Tibial artery (tissue), 4 donors: ENCODE measurements at regions not wholly inside any gene's neighbourhood (a gene's known extent, or its start where the extent isn't known, plus 50 kb on each side); places are given as distances from the start of the nearest gene placed in this dataset.

ENCODE experiments used
- DNase-seq, 2 donors: peaks; one replicate each; pipeline ENCODE4 v3.0.0-alpha.2; 2019
- H3K27ac ChIP-seq, 2 donors: fragments of 200-600 bp; sonication (generic) in 1 of 2; 1 replicate in 1 of 2; 2 replicates in 1 of 2; pipeline ENCODE4 v1.5.1; 2018 to 2019; ENCODE audit warnings: mild to moderate bottlenecking in 1 of 2
- H3K27me3 ChIP-seq, 2 donors: fragments of 200-600 bp; sonication (generic) in 1 of 2; one replicate each; pipeline versions ENCODE4 v1.5.1 to v1.6.0; 2016 to 2019
- H3K36me3 ChIP-seq, 3 donors: fragments of 200-600 bp; sonication (generic) in 2 of 3; one replicate each; pipeline ENCODE4 v1.5.1; 2016 to 2019; ENCODE audit warnings: mild to moderate bottlenecking in 2 of 3
- H3K4me1 ChIP-seq, 4 donors: fragments of 200-600 bp; sonication (generic) in 2 of 4; 1 replicate in 3 of 4; 2 replicates in 1 of 4; pipeline ENCODE4 v1.5.1; 2016 to 2019
- H3K4me3 ChIP-seq, 2 donors: fragments of 200-600 bp; sonication (generic) in 1 of 2; 1 replicate in 1 of 2; 2 replicates in 1 of 2; pipeline ENCODE4 v1.5.1; 2018 to 2019; ENCODE audit warnings: mild to moderate bottlenecking in 2 of 2
- H3K9me3 ChIP-seq, 3 donors: fragments of 200-600 bp; sonication (generic) in 1 of 3; one replicate each; pipeline ENCODE4 v1.5.1; 2016 to 2019
- intact Hi-C: fragments of 100-400 bp; cut with DNase I; formaldehyde crosslinking; loops from one replicate; pipeline ENCODE4 v1.15.0; 2023; ENCODE audit warnings: low total_unique reads
- TF ChIP-seq, protein P1 (sequence below), 2 experiments: fragments of 200-600 bp in 1 of 2; fragments of 450-650 bp in 1 of 2; IDR thresholded peaks; one replicate each; pipeline ENCODE4 v1.5.1; 2017 to 2019; ENCODE audit warnings: antibody characterized with exemption in 2 of 2, mild to moderate bottlenecking in 1 of 2, moderate library complexity in 1 of 2

GRCh38 chr1:238296371-238296770 lies 405.6 kb upstream of the ZP4 start:
- no peaks in the 10 kb centered on the region for H3K36me3 ChIP-seq
- H3K27me3 ChIP-seq = no peaks in the 10 kb centered on the region
- no peaks in the 10 kb centered on the region for H3K4me1 ChIP-seq
- TF ChIP-seq, protein P1, sequence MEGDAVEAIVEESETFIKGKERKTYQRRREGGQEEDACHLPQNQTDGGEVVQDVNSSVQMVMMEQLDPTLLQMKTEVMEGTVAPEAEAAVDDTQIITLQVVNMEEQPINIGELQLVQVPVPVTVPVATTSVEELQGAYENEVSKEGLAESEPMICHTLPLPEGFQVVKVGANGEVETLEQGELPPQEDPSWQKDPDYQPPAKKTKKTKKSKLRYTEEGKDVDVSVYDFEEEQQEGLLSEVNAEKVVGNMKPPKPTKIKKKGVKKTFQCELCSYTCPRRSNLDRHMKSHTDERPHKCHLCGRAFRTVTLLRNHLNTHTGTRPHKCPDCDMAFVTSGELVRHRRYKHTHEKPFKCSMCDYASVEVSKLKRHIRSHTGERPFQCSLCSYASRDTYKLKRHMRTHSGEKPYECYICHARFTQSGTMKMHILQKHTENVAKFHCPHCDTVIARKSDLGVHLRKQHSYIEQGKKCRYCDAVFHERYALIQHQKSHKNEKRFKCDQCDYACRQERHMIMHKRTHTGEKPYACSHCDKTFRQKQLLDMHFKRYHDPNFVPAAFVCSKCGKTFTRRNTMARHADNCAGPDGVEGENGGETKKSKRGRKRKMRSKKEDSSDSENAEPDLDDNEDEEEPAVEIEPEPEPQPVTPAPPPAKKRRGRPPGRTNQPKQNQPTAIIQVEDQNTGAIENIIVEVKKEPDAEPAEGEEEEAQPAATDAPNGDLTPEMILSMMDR (IDR thresholded peaks at IDR 0.05) = no peak
- intact Hi-C loops = no loop called here
- H3K27ac ChIP-seq = no peak overlapping the region
- H3K9me3 ChIP-seq = peaks cover 0 to 3% (median 0%) of the 10 kb centered on the region in 3 donors
- DNase-seq = no peak
- no peak overlapping the region for H3K4me3 ChIP-seq

- Histone ChIP-seq H3K4me3 (no peak overlapping the region), H3K9me3 (peaks cover 0 to 3% (median 0%) of the 10 kb centered on the region in 3 donors), H3K27ac (no peak overlapping the region), H3K4me1 (no peaks in the 10 kb centered on the region), H3K27me3 (no peaks in the 10 kb centered on the region), H3K36me3 (no peaks in the 10 kb centered on the region)
- TF ChIP-seq, protein P1 (IDR thresholded peaks at IDR 0.05) = no peak
- no peak for DNase-seq
- intact Hi-C loops = no loop called here
These were observed 402.4 kb upstream of the ZP4 start for GRCh38 chr1:238293075-238293474.

DNA sequence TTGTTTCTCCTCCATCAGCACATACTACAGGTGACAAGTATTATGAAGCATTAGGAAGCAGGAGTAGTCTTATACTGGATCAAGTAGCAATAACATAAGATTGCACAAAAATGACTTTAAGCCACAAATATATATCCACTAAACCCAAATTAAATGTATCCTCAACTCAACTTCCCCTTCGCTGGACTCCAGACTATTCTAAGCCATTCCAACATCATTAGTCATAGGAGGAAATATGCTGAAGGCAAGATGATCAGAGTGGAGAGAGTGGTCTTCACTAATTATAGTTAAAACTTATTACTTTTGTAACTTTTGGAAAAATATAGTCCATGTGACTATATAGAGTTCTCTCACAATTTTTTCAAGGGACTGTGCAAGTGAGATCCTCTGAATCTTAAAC lies 390.7 kb upstream of the ZP4 start:
- no peak for DNase-seq
- H3K27me3 ChIP-seq = no peaks in the 10 kb centered on the region

GRCh38 chr1:238279694-238280380 lies 389.1 kb upstream of the ZP4 start:
- intact Hi-C loops = no loop called here
- no peak overlapping the region for H3K27ac ChIP-seq

More for the DNA sequence above, 390.7 kb upstream of the ZP4 start:
- Histone ChIP-seq H3K36me3 (no peaks in the 10 kb centered on the region), H3K27ac (no peak overlapping the region), H3K9me3 (no peaks in the 10 kb centered on the region), H3K4me3 (no peak overlapping the region), H3K4me1 (no peaks in the 10 kb centered on the region)
- TF ChIP-seq, protein P1 (IDR thresholded peaks at IDR 0.05) = no peak
- intact Hi-C loops = no loop called here

GRCh38 chr1:238272145-238272544 lies 381.4 kb upstream of the ZP4 start:
- no peaks in the 10 kb centered on the region for H3K27me3 ChIP-seq

More at GRCh38 chr1:238279694-238280380, 389.1 kb upstream of the ZP4 start:
- Histone ChIP-seq H3K27me3 (no peaks in the 10 kb centered on the region), H3K4me3 (no peak overlapping the region), H3K4me1 (no peaks in the 10 kb centered on the region), H3K36me3 (no peaks in the 10 kb centered on the region), H3K9me3 (no peaks in the 10 kb centered on the region)
- DNase-seq = no peak
- TF ChIP-seq, protein P1 (IDR thresholded peaks at IDR 0.05) = no peak

More at GRCh38 chr1:238272145-238272544, 381.4 kb upstream of the ZP4 start:
- Histone ChIP-seq H3K36me3 (no peaks in the 10 kb centered on the region), H3K4me3 (no peak overlapping the region), H3K4me1 (no peaks in the 10 kb centered on the region), H3K9me3 (no peaks in the 10 kb centered on the region), H3K27ac (no peak overlapping the region)
- TF ChIP-seq, protein P1 (IDR thresholded peaks at IDR 0.05) = no peak
- no peak for DNase-seq
- intact Hi-C loops = no loop called here
